HL-60 (cell line): ENCODE measurements at regions not wholly inside any gene's neighbourhood (a gene's known extent, or its start where the extent isn't known, plus 50 kb on each side); places are given as distances from the start of the nearest gene placed in this dataset.

Experiments used
- CTCF ChIP-seq: IDR thresholded peaks from one replicate; pipeline ENCODE4 v1.5.1; 2011; ENCODE audit warnings: low read length, control low read depth, inconsistent platforms; ENCODE audit not compliant: insufficient read depth
- POLR2AphosphoS5 ChIP-seq: IDR thresholded peaks from 2 replicates; pipeline ENCODE4 v1.6.1; 2012; ENCODE audit warnings: low read depth
- REST ChIP-seq: IDR thresholded peaks from 2 replicates; pipeline ENCODE4 v1.6.1; 2012; ENCODE audit warnings: low read depth; ENCODE audit not compliant: insufficient replicate concordance

- TF ChIP-seq POLR2AphosphoS5: no peak
- TF ChIP-seq CTCF: no peak
- TF ChIP-seq REST: no peak
Measured at GRCh38 chr13:60727140-60727539, 330.1 kb downstream of the TDRD3 start.
